B cell (primary cell): ENCODE measurements at regions not wholly inside any gene's neighbourhood (a gene's known extent, or its start where the extent isn't known, plus 50 kb on each side); places are given as distances from the start of the nearest gene placed in this dataset.
"Not testable (repeated sequence)": the region's sequence is repeated elsewhere in the genome, so short reads cannot be mapped to it uniquely, and the experiment has no call there.

Experiments used
- CTCF ChIP-seq: fragments of 200-600 bp; IDR thresholded peaks from one replicate; pipeline ENCODE4 v1.8.0; 2022; ENCODE audit warnings: antibody characterized with exemption, mild to moderate bottlenecking
- EZH2 ChIP-seq: IDR thresholded peaks from 2 replicates; pipeline ENCODE4 v1.6.1; 2012; ENCODE audit warnings: borderline replicate concordance, low read depth, mild to moderate bottlenecking, moderate library complexity, low read length; ENCODE audit not compliant: insufficient read depth, poor library complexity, severe bottlenecking

GRCh38 chr5:21301205-21301604 lies 1313.2 kb upstream of the CDH18 start:
- not testable (repeated sequence) for TF ChIP-seq CTCF, EZH2
